Stimulated activated effector memory CD8-positive, alpha-beta T cell treated with anti-CD3 and anti-CD28 coated beads, Interleukin-12 subunit alpha, Interleukin-12 subunit beta, amount 100 ng/mL, for 72 hours (primary cell): ENCODE measurements at regions not wholly inside any gene's neighbourhood (a gene's known extent, or its start where the extent isn't known, plus 50 kb on each side); places are given as distances from the start of the nearest gene placed in this dataset.
"Not testable (repeated sequence)": the region's sequence is repeated elsewhere in the genome, so short reads cannot be mapped to it uniquely, and the experiment has no call there.

ENCODE experiments used
- ATAC-seq: fragments of 150-1000 bp; cut with Tn5 transposase; 2 replicates; pipeline ENCODE4 v1.10.0; 2021
- DNase-seq, 2 donors: peaks; one replicate each; pipeline ENCODE4 v3.0.0; 2021 to 2022; ENCODE audit warnings: low spot score in 2 of 2
- H3K27ac Mint-ChIP-seq: one replicate; pipeline ENCODE4 v1.8.0; 2022; ENCODE audit warnings: mild to moderate bottlenecking, mixed read lengths
- H3K36me3 Mint-ChIP-seq: one replicate; pipeline ENCODE4 v1.8.0; 2022; ENCODE audit warnings: mild to moderate bottlenecking, mixed read lengths
- H3K4me1 Mint-ChIP-seq: one replicate; pipeline ENCODE4 v1.8.0; 2022; ENCODE audit warnings: mixed read lengths
- H3K4me3 Mint-ChIP-seq: one replicate; pipeline ENCODE4 v1.8.0; 2022; ENCODE audit warnings: mild to moderate bottlenecking, mixed read lengths
- H3K9me3 Mint-ChIP-seq: one replicate; pipeline ENCODE4 v1.8.0; 2022; ENCODE audit warnings: mixed read lengths

DNA sequence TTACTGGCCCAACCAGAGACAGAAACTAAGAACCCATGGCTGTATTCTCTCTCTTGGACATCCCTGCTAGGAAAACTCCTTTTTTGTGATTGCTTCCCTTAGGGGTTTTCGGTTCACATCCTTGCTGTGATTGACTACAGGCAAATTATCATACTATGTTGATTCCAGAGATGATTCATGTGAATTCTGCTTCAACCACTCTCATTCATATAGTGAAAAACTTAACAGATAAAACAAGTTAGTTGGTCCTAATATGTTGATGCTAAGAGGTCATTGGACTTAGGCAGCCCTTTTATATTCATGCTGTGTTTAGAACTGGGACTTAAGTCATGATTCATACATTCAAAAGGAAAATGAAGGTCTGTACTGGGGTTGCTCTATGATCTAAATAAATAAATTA is 76.9 kb upstream of the CCN2 start:
- Mint-ChIP-seq H3K4me3 (no peak overlapping the region), H3K27ac (no peak overlapping the region), H3K9me3 (no peaks in the 10 kb centered on the region), H3K4me1 (no peaks in the 10 kb centered on the region), H3K36me3 (no peaks in the 10 kb centered on the region)
- no peak for DNase-seq
- no peak for ATAC-seq

DNA sequence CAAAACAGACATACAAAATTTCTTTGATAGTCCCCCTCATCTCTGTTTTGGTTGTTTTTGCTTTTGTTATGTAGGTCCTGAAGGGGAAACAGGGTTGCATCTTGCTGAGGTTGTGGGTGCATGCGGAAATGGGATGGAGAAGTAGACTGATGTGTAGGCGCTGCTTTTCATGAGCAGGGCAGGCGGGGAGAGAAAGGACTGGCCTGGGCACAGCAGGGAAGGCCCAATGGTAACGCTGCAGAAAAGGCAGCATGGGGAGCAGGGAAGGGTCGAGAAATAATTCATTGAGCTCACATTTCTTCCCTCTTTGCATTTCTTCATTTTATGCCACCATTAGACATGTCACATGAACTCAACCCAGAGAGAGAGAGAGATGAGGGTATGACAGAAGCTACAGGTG is 74.3 kb upstream of the CCN2 start:
- H3K9me3 Mint-ChIP-seq, result no peaks in the 10 kb centered on the region
- H3K4me3 Mint-ChIP-seq, result no peak overlapping the region
- H3K36me3 Mint-ChIP-seq, result no peaks in the 10 kb centered on the region
- no peak for DNase-seq
- no peaks in the 10 kb centered on the region for H3K4me1 Mint-ChIP-seq
- ATAC-seq, result no peak
- no peak overlapping the region for H3K27ac Mint-ChIP-seq

DNA sequence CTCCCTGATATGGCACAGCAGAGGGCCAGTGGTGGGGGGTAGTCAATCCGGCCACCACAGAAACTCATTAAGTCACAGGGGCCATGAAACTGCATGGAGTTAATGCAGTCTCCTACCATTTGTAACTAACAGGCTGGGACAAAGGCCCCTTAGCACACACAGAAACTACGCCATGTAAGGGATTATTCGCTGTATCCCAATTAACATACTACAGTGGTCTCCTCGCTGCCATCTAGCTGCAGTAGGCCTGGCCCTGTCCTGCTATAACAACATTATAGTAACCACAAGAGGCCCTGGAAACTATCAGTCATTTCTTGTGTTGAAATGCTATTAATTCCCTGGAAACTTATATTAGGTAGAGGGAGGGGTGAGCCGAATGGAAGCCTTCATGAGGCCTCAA is 72.3 kb upstream of the CCN2 start:
- Mint-ChIP-seq H3K27ac (no peak overlapping the region), H3K9me3 (no peaks in the 10 kb centered on the region), H3K4me3 (no peak overlapping the region), H3K36me3 (no peaks in the 10 kb centered on the region), H3K4me1 (no peaks in the 10 kb centered on the region)
- ATAC-seq, result no peak
- no peak for DNase-seq

DNA sequence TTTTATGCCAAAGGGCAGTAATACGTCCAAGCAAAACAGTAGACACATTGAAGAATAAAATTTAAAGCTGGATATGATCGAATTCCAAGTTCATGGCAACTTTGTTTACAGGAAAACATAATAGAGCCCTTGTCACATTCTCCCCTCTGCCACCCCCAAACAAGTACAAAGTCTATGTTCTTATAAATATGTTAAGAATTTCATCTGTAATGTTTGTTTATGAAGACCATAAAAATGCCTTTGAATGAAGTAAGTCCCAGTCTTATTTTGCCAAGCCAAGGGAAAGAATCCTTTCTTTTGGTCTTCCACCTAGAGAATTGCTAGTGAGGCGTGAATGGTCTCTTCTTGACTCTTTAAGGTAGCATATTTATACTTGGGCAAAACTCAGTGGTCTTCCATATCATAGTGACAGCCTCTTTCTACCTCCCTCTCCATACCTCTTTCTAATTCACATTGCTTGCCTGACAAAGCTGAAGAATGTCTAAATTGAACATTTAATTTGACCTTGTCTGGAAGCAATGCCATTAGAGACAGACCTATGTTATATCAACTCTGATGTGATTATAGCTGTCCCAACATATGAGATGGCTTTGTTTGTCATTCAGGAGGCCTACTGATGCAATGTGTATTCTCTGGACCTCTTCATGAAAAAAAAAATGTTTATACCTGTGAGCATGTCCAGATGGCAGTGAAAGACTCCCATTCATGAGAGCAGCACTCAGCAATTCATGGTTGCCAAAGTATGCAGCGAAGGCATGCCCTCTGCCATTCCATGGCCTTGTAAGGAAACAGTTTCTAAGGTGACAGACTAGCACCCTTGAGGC is 70.6 kb upstream of the CCN2 start:
- Mint-ChIP-seq H3K4me1 (no peaks in the 10 kb centered on the region), H3K27ac (no peak overlapping the region), H3K9me3 (no peaks in the 10 kb centered on the region), H3K36me3 (no peaks in the 10 kb centered on the region), H3K4me3 (no peak overlapping the region)
- no peak for DNase-seq
- ATAC-seq, result no peak

DNA sequence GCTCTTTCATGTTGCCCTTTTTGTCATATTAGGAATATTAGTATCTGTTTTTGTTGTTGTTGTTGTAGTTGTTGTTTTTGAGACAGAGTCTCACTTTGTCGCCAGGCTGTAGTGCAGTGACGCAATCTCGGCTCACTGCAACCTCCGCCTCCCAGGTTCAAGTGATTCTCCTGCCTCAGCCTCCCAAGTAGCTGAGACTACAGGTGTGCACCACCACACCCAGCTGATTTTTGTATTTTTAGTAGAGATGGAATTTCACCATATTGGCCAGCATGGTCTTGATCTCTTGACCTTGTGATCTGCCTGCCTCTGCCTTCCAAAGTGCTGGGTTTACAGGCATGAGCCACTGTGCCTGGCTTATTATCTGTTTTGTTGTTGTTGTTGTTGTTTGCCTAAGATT is 69.7 kb upstream of the CCN2 start:
- H3K9me3 Mint-ChIP-seq, DNase-seq, H3K4me3 Mint-ChIP-seq, ATAC-seq, H3K36me3 Mint-ChIP-seq, H3K4me1 Mint-ChIP-seq, H3K27ac Mint-ChIP-seq: not testable (repeated sequence)

DNA sequence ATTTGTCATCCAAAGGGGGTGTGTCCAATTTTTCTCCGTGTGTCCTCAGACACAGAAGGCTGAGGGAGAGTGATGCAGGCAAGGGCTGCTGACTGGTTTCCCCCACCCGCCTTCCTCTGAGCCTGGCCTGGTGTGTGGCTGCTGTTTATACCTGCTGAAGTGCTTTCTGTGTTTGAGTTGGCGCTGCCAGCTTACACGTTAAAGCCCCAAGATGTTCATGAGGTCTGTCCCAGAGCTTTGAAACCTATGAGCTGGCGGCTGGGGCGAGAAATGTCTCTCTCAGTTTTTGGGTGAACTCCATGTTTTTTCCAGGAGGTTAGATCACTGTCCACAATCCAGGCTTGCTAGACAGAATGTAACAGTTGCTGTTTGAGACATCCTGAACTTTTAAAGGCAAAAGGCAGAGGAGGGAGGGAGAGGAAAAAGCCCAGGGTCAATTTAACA is 69.0 kb upstream of the CCN2 start:
- Mint-ChIP-seq H3K27ac (no peak overlapping the region), H3K4me1 (no peaks in the 10 kb centered on the region), H3K9me3 (no peaks in the 10 kb centered on the region), H3K4me3 (no peak overlapping the region), H3K36me3 (no peaks in the 10 kb centered on the region)
- DNase-seq, result no peak
- peak; percentile 24 for ATAC-seq

DNA sequence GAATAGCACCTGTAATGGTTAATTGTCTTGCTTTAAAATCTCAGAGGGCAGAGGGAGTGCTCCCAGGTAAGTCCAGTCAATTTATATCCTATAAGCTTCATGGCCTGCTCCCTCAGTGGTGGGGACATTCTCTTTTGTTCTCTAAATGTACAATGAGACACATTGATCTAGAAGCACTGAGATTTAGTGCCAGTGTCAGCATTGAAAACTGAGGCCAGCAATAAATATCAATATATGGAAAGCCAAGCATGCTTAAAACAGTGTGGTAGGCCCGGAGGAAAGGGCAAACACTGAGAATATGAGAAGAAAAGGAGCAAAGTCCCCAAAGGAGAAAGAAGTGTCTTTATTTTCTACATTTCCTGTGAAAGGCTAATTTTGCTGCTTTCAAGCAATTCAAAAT is 68.4 kb upstream of the CCN2 start:
- Mint-ChIP-seq H3K9me3 (no peaks in the 10 kb centered on the region), H3K4me1 (no peaks in the 10 kb centered on the region), H3K27ac (no peak overlapping the region), H3K4me3 (no peak overlapping the region), H3K36me3 (no peaks in the 10 kb centered on the region)
- DNase-seq (no peak), ATAC-seq (no peak)

DNA sequence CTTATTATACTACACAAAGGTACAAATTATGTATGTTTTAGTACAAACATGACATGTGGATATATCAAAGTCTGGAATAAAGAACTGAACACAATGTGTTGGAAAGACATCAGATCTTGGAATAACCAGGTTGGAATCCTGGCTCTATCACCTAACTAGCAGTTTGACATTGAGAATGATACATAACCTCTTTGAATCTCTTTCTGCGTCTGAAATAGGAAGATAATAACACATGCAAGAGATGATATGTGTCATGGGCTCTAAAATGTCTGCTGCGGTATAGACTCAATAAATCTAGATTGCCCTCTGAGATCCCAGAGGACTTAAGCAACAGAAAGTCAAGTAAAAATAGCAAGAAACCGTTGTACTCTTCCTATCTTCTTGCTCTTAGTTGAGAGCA is 66.8 kb upstream of the CCN2 start:
- H3K4me3 Mint-ChIP-seq, result no peak overlapping the region
- H3K36me3 Mint-ChIP-seq, result no peaks in the 10 kb centered on the region
- H3K9me3 Mint-ChIP-seq, result no peaks in the 10 kb centered on the region
- H3K27ac Mint-ChIP-seq, result no peak overlapping the region
- ATAC-seq, result no peak
- DNase-seq, result no peak
- H3K4me1 Mint-ChIP-seq, result no peaks in the 10 kb centered on the region

DNA sequence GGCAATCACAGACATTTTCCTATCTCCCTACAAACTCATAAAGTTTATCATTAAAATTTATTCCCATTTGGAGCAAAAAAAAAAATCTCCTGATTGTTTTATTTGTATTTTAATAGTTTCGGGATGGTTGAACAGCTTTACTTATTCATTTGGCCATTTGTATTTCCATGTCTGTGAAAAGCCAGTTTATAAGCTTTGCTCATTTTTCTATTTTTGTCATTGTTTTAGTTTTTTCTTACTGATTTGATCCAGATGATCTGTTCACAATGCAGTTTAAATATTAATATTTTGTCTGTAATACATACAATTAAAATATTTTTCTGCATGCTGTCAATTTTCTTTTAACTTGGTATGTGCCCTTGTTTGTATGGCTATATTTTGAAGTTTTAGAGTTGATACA is 65.2 kb upstream of the CCN2 start:
- H3K36me3 Mint-ChIP-seq, result no peaks in the 10 kb centered on the region
- no peak overlapping the region for H3K27ac Mint-ChIP-seq
- H3K4me3 Mint-ChIP-seq, result no peak overlapping the region
- no peaks in the 10 kb centered on the region for H3K4me1 Mint-ChIP-seq
- no peak for ATAC-seq
- DNase-seq, result no peak
- H3K9me3 Mint-ChIP-seq, result no peaks in the 10 kb centered on the region

DNA sequence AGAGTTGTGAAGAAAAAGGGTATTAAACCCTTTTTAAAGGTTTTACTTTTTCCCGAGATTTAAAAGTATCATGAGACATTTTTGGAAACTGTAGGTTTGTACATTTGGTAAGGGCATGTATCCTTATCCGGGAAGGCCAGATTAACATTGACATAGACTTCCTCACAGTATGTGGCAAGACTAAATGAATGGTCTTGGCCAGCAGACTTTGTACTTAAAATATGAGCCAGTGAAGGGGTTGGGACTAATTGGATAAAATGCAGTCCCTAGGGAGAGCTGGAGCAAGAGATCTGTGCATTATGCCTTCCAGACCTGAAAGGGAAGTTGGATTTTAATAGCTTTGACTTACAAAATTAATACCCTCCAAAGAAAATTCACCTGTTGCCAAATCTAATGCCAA is 60.4 kb upstream of the CCN2 start:
- no peak overlapping the region for H3K4me3 Mint-ChIP-seq
- no peaks in the 10 kb centered on the region for H3K4me1 Mint-ChIP-seq
- no peak overlapping the region for H3K27ac Mint-ChIP-seq
- no peaks in the 10 kb centered on the region for H3K9me3 Mint-ChIP-seq
- ATAC-seq (no peak), DNase-seq (no peak)
- H3K36me3 Mint-ChIP-seq, result no peaks in the 10 kb centered on the region

DNA sequence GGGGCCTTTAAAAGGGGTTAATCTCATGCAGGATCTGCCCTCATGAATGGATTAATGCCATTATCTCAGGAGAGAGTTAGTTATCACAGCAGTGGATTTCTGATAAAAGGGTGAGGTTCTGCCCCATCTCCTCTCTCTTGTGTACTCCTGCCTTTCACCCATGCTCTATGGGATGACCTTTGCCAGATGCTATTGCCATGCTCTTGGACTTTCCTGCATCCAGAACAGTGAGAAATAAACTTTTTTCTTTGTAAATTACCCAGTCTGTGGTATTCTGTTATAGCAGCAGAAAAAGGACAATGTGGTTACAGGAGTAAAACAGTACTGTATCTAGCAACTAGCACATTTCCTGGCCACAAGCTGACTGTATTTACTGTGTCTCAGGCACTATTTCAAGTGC is 58.0 kb upstream of the CCN2 start:
- peaks cover 3% of the 10 kb centered on the region for H3K9me3 Mint-ChIP-seq
- no peak for ATAC-seq
- DNase-seq, result no peak
- no peaks in the 10 kb centered on the region for H3K4me1 Mint-ChIP-seq
- H3K27ac Mint-ChIP-seq, result no peak overlapping the region
- H3K36me3 Mint-ChIP-seq, result no peaks in the 10 kb centered on the region
- H3K4me3 Mint-ChIP-seq, result no peak overlapping the region

DNA sequence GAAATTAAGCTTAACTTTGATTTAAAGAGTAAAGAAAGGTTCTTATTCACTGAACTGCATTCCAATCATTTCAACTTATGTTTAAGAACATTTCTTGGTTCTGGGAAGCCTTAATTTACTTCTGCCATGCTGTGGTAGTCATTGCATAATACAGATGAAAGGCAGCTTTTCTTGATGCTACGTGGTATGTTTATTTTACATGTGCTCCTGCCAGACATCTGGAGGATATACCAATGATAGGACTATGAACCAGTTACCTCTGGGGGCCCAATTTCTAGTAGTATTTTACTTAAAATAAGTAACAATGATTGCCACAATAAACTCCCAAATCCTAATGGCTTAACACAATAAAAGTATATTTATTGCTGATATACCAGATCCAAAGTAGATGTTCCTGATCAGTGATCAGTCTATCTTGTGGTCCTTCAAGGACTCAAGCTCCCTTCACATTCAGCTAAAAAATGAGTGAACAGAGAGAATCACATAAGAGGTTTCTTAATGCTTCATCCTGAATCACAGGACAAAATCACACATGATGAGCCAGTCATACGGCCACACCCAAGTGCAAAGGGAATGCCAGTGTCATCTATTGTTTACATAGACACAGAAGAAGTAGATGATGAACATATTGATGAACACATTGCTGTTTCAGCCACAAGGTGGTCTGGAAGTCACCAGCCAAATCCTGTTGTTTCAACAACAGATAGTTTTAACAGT is 56.5 kb upstream of the CCN2 start:
- ATAC-seq (no peak), DNase-seq (no peak)
- no peaks in the 10 kb centered on the region for H3K36me3 Mint-ChIP-seq

DNA sequence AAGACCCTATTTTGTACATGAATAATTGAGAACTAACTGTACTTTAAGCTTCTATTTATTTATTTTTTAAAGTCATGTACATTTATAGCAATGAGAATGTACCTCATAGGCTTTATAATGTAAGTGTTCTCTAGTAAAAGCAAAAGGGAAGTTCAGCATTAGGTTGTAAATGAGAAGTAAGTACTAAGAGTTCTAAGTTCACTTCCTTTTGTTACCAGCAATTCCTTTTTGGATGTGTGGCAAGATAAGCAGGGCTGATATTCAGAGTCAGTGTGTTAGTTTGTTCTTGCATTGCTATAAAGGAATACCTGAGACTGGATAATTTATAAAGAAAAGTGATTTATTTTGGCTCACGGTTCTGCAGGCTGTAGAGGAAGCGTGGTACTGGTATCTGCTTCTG is 54.0 kb upstream of the CCN2 start:
- Mint-ChIP-seq H3K9me3 (peaks cover 6% of the 10 kb centered on the region), H3K36me3 (no peaks in the 10 kb centered on the region), H3K4me1 (no peaks in the 10 kb centered on the region), H3K27ac (no peak overlapping the region), H3K4me3 (no peak overlapping the region)
- DNase-seq (no peak), ATAC-seq (no peak)

More for the DNA sequence above, 56.5 kb upstream of the CCN2 start:
- Mint-ChIP-seq H3K27ac (no peak overlapping the region), H3K4me1 (no peaks in the 10 kb centered on the region), H3K4me3 (no peak overlapping the region), H3K9me3 (peaks cover 6% of the 10 kb centered on the region)

DNA sequence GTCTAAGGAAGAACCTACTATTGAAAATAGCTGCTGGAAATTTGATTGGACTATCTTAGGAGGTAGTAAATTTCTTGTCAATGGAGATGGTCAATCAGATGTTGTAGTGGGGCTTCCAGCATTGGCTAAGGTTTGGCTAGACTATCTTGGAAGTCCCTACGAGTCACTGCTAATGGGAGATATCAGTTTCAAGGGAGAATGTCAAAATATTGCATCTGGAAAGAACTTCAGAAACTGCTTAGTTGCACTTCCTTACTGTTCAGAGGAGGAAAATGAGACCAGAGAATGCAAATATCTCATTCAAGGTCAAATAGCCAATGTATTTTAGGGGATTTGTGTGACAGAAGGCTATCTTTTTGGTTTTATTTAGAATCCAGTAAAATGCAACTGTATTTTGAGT is 53.5 kb upstream of the CCN2 start:
- Mint-ChIP-seq H3K36me3 (no peaks in the 10 kb centered on the region), H3K4me1 (no peaks in the 10 kb centered on the region), H3K4me3 (no peak overlapping the region), H3K9me3 (peaks cover 6% of the 10 kb centered on the region), H3K27ac (no peak overlapping the region)
- no peak for DNase-seq
- ATAC-seq, result no peak

DNA sequence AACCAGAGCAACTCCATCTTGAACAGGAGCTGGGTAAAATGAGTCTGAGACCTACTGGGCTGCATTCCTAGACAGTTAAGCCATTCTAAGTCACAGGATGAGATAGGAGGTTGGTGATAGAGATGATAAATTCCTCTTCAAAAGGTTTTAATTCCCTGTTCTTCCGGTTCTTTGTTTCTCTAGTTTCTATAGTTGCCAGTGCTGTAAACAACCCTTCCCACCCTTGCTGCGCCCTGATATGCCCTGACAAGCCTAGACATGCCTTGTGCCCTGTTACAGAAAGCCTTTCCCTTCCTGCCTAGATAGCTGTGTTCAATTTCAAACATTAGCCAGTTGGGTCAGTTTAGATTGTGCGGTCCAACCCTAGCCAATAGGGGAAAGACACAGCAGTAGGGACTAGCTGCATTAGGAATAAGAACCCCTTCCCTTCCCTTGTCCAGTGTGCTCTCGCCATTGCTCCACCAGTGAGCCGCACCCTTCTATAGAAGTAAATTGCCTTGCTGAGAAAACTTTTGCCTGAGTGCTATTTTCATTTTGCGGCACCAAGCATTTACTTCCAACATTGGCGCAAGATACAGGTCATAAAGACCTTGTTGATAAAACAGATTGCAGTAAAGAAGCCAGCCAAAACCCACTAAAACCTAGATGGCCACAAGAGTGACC is 52.5 kb upstream of the CCN2 start:
- ATAC-seq, result no peak
- no peaks in the 10 kb centered on the region for H3K36me3 Mint-ChIP-seq

More for the DNA sequence above, 52.5 kb upstream of the CCN2 start:
- Mint-ChIP-seq H3K4me1 (no peaks in the 10 kb centered on the region), H3K27ac (no peak overlapping the region), H3K4me3 (no peak overlapping the region), H3K9me3 (peaks cover 6% of the 10 kb centered on the region)
- DNase-seq, result no peak
